ENCODE measurements at regions not wholly inside any gene's neighbourhood (a gene's known extent, or its start where the extent isn't known, plus 50 kb on each side); places are given as distances from the start of the nearest gene placed in this dataset.

DNA sequence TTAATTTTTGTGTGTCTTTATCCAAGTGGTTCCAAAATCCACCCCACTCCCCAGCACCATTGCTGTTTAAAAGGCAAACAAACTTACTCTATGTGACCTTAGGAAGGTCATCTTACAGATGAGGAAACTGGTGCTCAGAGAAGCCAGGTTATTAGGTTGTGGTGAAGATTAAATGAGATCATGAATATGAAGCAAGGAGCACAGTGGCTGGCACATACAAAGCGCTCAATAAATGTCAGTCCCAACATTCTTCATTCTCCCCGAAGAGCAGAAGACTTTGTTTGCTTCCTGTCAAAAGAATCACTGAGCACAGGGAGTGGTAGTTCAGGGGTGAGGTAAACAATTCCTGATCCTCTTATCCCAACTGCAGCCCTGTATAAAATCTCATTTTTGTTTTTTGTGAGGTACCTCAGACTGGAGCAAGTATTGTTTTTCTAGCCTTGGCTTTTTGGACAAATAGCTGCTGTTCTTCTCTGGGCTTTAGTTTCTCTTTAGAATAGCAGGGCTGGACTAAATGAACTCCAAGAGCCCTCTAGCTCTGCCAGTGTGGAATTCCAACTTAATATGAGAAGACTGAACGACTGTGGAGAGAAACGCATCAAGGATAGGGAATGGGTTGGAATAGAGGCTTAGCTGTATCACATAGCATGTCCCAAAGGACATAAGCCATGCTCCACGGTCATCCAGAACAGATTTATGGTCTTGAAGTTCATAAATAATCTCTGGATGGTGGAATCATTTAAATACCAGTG is 455.3 kb upstream of the USP24 start:
- Mint-ChIP-seq H3K9me3 (no peaks in the 10 kb centered on the region), H3K4me1 (ENCODE audit: low read depth) (no peaks in the 10 kb centered on the region), H3K27ac (no peak overlapping the region), H3K27me3 (ENCODE audit: insufficient read depth) (no peaks in the 10 kb centered on the region), H3K36me3 (ENCODE audit: low read depth) (no peaks in the 10 kb centered on the region), H3K4me3 (no peak overlapping the region)
- DNase-seq (ENCODE audit: low spot score), result no peak
- intact Hi-C loops (cut with micrococcal nuclease), result no loop called here

- H3K27ac Mint-ChIP-seq, result no peak overlapping the region
- intact Hi-C loops (cut with micrococcal nuclease), result no loop called here
- H3K36me3 Mint-ChIP-seq (ENCODE audit: low read depth), result no peaks in the 10 kb centered on the region
- no peaks in the 10 kb centered on the region for H3K4me1 Mint-ChIP-seq (ENCODE audit: low read depth)
- DNase-seq (ENCODE audit: low spot score), result no peak
- no peaks in the 10 kb centered on the region for H3K27me3 Mint-ChIP-seq (ENCODE audit: insufficient read depth)
- H3K9me3 Mint-ChIP-seq, result no peaks in the 10 kb centered on the region
- no peak overlapping the region for H3K4me3 Mint-ChIP-seq
These were observed 454.1 kb upstream of the USP24 start for GRCh38 chr1:55669293-55669692.

- no peak overlapping the region for H3K27ac Mint-ChIP-seq
- intact Hi-C loops (cut with micrococcal nuclease), result no loop called here
- no peaks in the 10 kb centered on the region for H3K4me1 Mint-ChIP-seq (ENCODE audit: low read depth)
- H3K36me3 Mint-ChIP-seq (ENCODE audit: low read depth), result no peaks in the 10 kb centered on the region
- no peak for DNase-seq (ENCODE audit: low spot score)
- H3K9me3 Mint-ChIP-seq, result peaks cover 9% of the 10 kb centered on the region
- H3K4me3 Mint-ChIP-seq, result no peak overlapping the region
- H3K27me3 Mint-ChIP-seq (ENCODE audit: insufficient read depth), result no peaks in the 10 kb centered on the region
These were observed 447.7 kb upstream of the USP24 start for GRCh38 chr1:55662875-55663274.

GRCh38 chr1:55658917-55659316 is 443.8 kb upstream of the USP24 start:
- H3K4me1 Mint-ChIP-seq (ENCODE audit: low read depth), result no peaks in the 10 kb centered on the region
- no peaks in the 10 kb centered on the region for H3K36me3 Mint-ChIP-seq (ENCODE audit: low read depth)
- no peak for DNase-seq (ENCODE audit: low spot score)
- no peaks in the 10 kb centered on the region for H3K27me3 Mint-ChIP-seq (ENCODE audit: insufficient read depth)
- peaks cover 9% of the 10 kb centered on the region for H3K9me3 Mint-ChIP-seq
- no peak overlapping the region for H3K27ac Mint-ChIP-seq
- intact Hi-C loops (cut with micrococcal nuclease), result no loop called here
- H3K4me3 Mint-ChIP-seq, result no peak overlapping the region

DNA sequence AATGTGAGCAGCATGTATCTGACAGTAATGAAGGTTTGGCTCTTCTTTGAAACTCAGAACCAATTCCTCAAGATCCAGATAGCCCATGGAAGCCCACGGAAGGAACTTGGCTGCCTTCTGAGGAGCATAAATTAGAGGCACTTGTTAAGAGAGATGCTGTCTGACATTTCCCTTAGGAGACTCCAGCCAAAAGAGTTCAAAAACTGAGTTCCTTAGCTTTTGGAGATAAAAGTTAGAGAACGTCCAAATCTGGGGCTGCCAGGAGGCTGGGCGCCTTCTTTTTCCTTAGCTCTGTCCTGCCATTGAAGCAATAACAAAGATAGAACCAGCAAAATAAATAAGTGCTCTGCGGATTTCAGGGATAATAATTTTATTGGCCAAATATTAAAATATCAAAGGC is 439.6 kb upstream of the USP24 start:
- DNase-seq (ENCODE audit: low spot score), result no peak
- intact Hi-C loops (cut with micrococcal nuclease), result no loop called here
- Mint-ChIP-seq H3K4me3 (no peak overlapping the region), H3K27ac (no peak overlapping the region), H3K9me3 (no peaks in the 10 kb centered on the region), H3K36me3 (ENCODE audit: low read depth) (no peaks in the 10 kb centered on the region), H3K4me1 (ENCODE audit: low read depth) (no peaks in the 10 kb centered on the region), H3K27me3 (ENCODE audit: insufficient read depth) (no peaks in the 10 kb centered on the region)

GRCh38 chr1:55654171-55654570 is 439.0 kb upstream of the USP24 start:
- Mint-ChIP-seq H3K9me3 (no peaks in the 10 kb centered on the region), H3K36me3 (ENCODE audit: low read depth) (no peaks in the 10 kb centered on the region), H3K27ac (no peak overlapping the region), H3K4me1 (ENCODE audit: low read depth) (no peaks in the 10 kb centered on the region), H3K4me3 (no peak overlapping the region), H3K27me3 (ENCODE audit: insufficient read depth) (no peaks in the 10 kb centered on the region)
- DNase-seq (ENCODE audit: low spot score), result no peak
- intact Hi-C loops (cut with micrococcal nuclease), result no loop called here

DNA sequence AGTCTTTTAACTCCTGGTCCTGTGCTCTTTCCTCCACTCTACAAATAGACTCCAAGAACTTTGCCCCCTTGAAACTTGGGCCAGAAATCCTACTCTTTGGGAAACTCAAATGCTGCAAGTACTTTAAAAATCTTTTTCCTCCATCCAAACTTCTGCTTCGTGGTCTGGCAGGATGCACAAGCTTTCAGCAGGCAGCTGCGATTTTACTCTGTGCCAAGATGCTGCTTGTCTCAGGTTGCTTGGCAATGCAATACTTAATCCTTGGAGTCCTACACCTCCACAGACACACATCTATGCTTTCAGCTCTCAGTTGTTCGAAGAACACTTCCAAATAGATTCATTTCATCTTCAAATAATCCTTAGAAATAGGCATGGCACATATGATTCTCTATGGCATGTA is 435.3 kb upstream of the USP24 start:
- intact Hi-C loops (cut with micrococcal nuclease), result no loop called here
- no peak for DNase-seq (ENCODE audit: low spot score)
- H3K4me3 Mint-ChIP-seq, result no peak overlapping the region

DNA sequence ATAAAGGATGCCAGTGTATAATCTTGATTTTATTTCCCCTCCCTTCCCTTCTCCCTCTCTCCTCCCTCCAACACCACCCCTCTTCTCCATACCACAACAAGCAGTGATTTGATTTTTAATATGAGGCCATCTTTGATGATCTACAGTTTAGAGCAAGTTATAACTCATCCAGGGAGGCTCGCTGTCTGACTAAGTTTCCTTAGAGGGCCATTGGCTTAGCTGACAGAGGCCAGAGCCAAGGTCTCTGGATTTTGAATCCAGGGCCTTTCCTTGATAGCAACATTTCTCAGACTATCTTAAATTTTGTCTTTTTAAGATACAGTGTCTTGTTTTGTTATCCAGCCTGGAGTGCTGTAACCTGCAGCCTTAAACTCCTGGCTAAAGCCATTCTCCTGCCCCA is 431.0 kb upstream of the USP24 start:
- H3K27me3 Mint-ChIP-seq (ENCODE audit: insufficient read depth), result no peaks in the 10 kb centered on the region
- no peak overlapping the region for H3K27ac Mint-ChIP-seq
- H3K4me1 Mint-ChIP-seq (ENCODE audit: low read depth), result no peaks in the 10 kb centered on the region
- H3K36me3 Mint-ChIP-seq (ENCODE audit: low read depth), result no peaks in the 10 kb centered on the region
- no peaks in the 10 kb centered on the region for H3K9me3 Mint-ChIP-seq
- no peak for DNase-seq (ENCODE audit: low spot score)
- H3K4me3 Mint-ChIP-seq, result no peak overlapping the region
- intact Hi-C loops (cut with micrococcal nuclease), result no loop called here

More for the DNA sequence above, 435.3 kb upstream of the USP24 start:
- no peak overlapping the region for H3K27ac Mint-ChIP-seq
- H3K27me3 Mint-ChIP-seq (ENCODE audit: insufficient read depth), result no peaks in the 10 kb centered on the region
- H3K9me3 Mint-ChIP-seq, result no peaks in the 10 kb centered on the region
- no peaks in the 10 kb centered on the region for H3K4me1 Mint-ChIP-seq (ENCODE audit: low read depth)
- no peaks in the 10 kb centered on the region for H3K36me3 Mint-ChIP-seq (ENCODE audit: low read depth)

GRCh38 chr1:55645270-55645669 is 430.1 kb upstream of the USP24 start:
- Mint-ChIP-seq H3K4me1 (ENCODE audit: low read depth) (no peaks in the 10 kb centered on the region), H3K27ac (no peak overlapping the region), H3K27me3 (ENCODE audit: insufficient read depth) (no peaks in the 10 kb centered on the region), H3K36me3 (ENCODE audit: low read depth) (no peaks in the 10 kb centered on the region), H3K9me3 (no peaks in the 10 kb centered on the region), H3K4me3 (no peak overlapping the region)
- no peak for DNase-seq (ENCODE audit: low spot score)
- intact Hi-C loops (cut with micrococcal nuclease), result no loop called here

DNA sequence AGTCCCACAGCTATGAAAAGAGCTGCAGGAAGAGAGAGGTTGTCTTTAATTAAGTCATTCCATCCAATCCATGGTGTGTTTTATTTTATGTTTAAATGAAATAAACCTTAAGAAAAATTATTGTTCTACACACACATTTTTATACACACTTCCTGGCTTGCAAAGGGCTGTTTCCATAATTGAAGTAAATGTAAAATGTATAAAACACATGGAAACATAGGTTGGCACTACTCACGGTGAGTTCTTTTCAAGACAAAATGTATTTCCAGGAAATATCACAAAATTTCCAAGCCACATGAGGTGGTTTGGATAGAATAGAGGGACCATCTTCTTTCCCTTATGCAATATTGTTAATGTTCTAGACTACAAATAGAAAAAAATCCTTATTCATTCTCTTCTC is 426.8 kb upstream of the USP24 start:
- H3K36me3 Mint-ChIP-seq (ENCODE audit: low read depth), result no peaks in the 10 kb centered on the region
- no peaks in the 10 kb centered on the region for H3K4me1 Mint-ChIP-seq (ENCODE audit: low read depth)
- DNase-seq (ENCODE audit: low spot score), result no peak
- no peaks in the 10 kb centered on the region for H3K27me3 Mint-ChIP-seq (ENCODE audit: insufficient read depth)
- no peak overlapping the region for H3K27ac Mint-ChIP-seq
- no peak overlapping the region for H3K4me3 Mint-ChIP-seq
- no peaks in the 10 kb centered on the region for H3K9me3 Mint-ChIP-seq
- intact Hi-C loops (cut with micrococcal nuclease), result no loop called here

DNA sequence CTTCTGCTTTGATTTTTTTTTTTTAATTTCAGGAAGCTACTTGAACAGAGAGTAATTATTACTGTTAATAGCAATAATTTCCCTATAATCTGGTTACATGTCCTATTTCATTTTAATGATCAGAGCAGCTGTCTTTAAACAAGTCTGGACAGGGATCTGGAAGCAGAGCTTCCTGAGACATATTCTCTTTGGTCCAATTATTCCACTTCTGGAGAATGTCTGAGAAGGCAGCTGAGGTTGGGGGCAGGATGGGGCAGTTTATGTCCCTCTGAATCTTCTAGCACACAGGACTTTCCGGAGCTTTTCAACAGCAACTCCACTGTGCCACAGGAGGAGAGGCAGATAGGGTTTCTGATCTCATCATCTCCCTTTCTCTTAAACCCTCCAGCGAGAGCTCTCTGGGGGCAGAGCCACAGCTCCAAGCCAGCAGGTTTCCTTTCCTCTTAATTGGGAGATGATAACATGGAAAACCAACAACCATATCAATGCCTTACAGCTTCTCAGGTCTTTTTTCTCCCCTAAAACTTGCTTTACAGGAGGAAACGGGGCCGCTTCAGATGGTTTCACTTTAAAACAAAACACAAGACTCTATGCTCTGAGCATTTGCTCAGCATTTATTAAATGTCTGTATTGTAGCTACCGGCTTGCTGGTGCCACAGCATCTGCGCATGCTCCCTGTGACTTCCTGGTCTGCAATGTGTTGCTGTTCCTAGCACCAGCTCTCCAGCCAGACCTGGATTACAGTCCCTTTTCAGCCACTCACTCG is 425.7 kb upstream of the USP24 start:
- no peaks in the 10 kb centered on the region for H3K27me3 Mint-ChIP-seq (ENCODE audit: insufficient read depth)
- H3K4me1 Mint-ChIP-seq (ENCODE audit: low read depth), result no peaks in the 10 kb centered on the region
- no peaks in the 10 kb centered on the region for H3K36me3 Mint-ChIP-seq (ENCODE audit: low read depth)
- intact Hi-C loops (cut with micrococcal nuclease), result no loop called here
- no peak for DNase-seq (ENCODE audit: low spot score)
- H3K9me3 Mint-ChIP-seq, result no peaks in the 10 kb centered on the region
- no peak overlapping the region for H3K27ac Mint-ChIP-seq
- H3K4me3 Mint-ChIP-seq, result no peak overlapping the region

DNA sequence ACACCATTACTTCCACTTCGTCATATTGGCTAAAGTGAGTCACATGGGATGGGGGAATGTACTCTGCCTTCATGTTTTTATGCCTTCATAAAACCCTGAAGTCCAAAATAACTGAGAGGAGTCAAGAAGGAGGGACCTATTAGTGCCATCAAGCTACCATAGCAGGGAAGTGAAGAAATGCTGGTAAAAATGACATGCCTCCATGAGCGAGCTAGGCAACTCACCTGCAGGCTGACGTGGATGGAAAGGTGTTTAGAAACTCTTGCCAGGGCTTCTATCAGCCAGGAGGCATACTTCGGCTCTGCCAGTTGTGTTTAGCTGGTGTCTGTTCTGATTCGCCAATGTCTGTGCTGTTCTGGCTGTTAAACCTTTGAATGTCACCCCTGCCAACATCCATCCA is 424.4 kb upstream of the USP24 start:
- no peaks in the 10 kb centered on the region for H3K9me3 Mint-ChIP-seq
- H3K4me3 Mint-ChIP-seq, result no peak overlapping the region
- H3K4me1 Mint-ChIP-seq (ENCODE audit: low read depth), result no peaks in the 10 kb centered on the region

GRCh38 chr1:55639051-55639450 is 423.9 kb upstream of the USP24 start:
- Mint-ChIP-seq H3K9me3 (no peaks in the 10 kb centered on the region), H3K27ac (no peak overlapping the region), H3K27me3 (ENCODE audit: insufficient read depth) (no peaks in the 10 kb centered on the region), H3K36me3 (ENCODE audit: low read depth) (no peaks in the 10 kb centered on the region), H3K4me1 (ENCODE audit: low read depth) (no peaks in the 10 kb centered on the region), H3K4me3 (no peak overlapping the region)
- DNase-seq (ENCODE audit: low spot score), result no peak
- intact Hi-C loops (cut with micrococcal nuclease), result no loop called here

More for the DNA sequence above, 424.4 kb upstream of the USP24 start:
- Mint-ChIP-seq H3K27ac (no peak overlapping the region), H3K36me3 (ENCODE audit: low read depth) (no peaks in the 10 kb centered on the region), H3K27me3 (ENCODE audit: insufficient read depth) (no peaks in the 10 kb centered on the region)
- no peak for DNase-seq (ENCODE audit: low spot score)
- intact Hi-C loops (cut with micrococcal nuclease), result no loop called here
